HG03442 (cell line): ENCODE measurements at regions not wholly inside any gene's neighbourhood (a gene's known extent, or its start where the extent isn't known, plus 50 kb on each side); places are given as distances from the start of the nearest gene placed in this dataset.

Source experiments
- ATAC-seq: cut with Tn5 transposase; IDR thresholded peaks from one replicate; pipeline ENCODE4 v1.9.1; 2021; ENCODE audit warnings: mild to moderate bottlenecking, moderate library complexity; ENCODE audit not compliant: unreplicated experiment

DNA sequence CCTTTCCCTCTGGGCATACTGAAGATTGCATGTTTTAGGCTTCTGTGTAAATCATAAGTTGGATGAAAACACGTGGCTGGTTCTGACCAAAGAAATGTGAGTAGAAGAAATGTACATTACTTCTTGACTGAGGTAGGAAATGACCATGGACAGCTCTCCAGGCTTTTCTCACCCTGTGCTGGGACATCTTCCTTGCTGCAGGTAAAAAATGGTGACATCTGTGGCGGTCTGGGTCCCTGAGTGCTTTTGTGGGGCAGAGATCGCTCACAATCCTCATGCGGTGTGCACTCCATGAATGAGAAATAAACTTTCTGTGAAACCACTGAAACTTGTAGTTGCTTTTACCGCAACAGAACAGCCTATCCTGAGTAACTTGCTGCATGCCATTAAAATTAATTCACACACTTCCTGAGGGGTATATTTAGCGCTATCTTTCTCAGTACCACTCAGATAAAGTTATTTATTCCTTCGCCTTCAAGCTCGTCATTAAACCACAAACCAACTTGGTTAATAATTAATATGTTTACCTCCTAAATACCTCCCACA lies 730.4 kb downstream of the EFNA5 start:
- no peak for ATAC-seq

GRCh38 chr5:106923409-106923808 lies 747.3 kb downstream of the EFNA5 start:
- no peak for ATAC-seq

DNA sequence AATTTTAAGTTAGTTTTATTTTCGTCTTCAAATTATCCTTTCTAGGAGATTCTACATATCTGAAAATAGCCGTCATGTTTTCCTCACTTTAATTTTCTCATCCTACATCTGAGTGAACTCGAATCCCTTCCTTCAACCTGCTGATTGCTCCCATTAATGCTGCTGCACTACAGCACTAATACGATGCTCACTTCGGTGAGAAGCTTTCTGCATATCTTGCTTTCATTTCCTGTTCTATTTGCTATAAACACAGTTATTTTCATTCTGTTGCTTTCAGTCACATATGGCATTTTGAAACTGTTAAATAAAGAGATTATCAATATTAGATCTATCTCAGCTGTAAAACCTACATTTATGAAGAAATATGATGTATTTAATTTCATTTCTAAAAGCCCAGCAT lies 749.2 kb downstream of the EFNA5 start:
- ATAC-seq = no peak

DNA sequence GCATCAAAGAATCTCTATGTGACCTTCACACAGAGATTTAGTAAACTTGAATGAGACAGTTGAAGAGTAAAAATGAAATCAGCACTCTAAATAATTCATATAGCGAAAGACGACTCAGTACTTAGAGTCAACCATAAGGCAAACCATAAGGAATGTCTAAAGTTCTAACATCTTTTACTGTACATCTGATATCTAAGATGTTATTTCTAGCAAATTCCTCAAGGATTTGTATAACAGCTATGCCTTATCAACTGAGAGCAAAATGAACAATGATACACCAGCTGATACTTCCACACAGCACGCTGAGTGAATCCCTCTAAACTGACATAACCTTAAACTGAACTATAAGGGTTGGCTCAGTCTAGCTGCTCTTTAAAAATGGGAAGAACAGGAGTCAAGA lies 760.3 kb downstream of the EFNA5 start:
- ATAC-seq = no peak

GRCh38 chr5:106909716-106910115 lies 761.0 kb downstream of the EFNA5 start:
- ATAC-seq = no peak

DNA sequence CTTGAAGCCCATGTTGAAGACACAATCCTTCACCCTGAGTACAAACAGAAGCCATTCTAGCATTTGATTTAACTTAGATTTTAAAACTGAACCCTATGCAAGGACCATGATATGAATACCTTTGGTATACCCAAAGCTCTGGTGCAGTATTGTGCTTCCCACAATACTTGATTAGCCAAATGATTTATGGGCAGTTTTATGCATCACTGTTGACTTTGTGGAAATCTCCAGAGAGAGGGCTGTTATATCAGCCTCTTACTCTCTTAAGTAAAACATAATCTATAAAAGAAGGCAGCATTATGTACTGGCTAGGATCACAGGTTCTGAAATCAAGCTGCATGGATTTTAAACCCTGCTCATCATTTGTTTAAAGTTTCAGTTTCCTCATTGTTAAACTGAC lies 762.8 kb downstream of the EFNA5 start:
- no peak for ATAC-seq

DNA sequence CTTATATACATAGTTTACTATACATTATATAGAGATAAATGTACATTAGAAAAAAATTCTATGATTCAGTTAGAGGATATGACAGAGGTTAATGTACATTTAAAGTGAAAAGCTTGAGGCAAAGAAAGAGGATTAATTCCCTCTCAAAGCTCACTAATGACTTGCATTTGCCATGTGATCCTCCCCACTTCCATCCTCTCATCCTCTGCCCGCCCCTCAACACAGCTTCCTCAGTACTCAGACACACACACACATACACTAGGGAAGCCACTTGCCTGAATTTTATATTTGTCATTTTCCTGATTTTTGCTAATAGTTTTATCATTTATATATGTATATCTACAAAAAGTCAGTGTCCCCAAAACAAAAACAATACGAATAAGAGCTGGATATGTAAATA lies 764.5 kb downstream of the EFNA5 start:
- ATAC-seq = no peak

GRCh38 chr5:106894964-106895363 lies 775.8 kb downstream of the EFNA5 start:
- no peak for ATAC-seq

DNA sequence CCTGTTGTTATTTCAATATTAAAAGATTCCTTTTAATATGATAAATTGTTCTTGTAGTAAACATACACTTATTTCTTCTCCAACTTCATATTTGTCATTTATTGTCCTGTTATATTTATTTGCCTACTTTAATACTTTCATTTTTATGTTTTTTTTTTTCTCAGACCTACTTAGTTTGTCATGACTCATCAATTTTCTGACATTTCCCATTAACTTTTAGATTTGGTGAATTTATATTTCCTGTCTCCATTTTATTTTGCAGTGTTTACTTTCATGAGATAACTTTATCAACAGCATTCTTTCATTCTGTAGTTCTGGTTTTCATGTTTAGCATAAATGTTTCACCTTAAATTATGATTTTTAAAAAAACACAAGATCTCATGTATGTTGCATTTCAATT lies 788.7 kb downstream of the EFNA5 start:
- no peak for ATAC-seq

- no peak for ATAC-seq
These were observed 790.1 kb downstream of the EFNA5 start for GRCh38 chr5:106880656-106881055.

DNA sequence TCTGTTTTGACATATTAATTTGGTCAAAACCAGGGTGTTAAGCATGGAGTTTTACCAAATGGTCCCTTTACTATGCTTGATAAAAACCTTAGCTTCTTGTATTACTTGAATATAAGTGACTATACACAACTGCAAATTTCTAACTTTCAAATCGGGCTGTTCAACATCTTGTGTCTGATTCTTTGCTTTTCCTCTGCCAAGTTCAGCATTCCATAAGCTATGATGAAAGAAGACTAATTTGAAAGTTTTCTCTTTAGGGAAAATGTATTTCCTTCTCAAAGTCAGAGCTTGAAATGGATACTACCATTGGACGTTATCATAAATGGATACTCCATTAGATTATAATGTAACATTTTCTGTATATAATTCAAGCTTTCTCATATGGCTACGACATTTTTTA lies 792.9 kb downstream of the EFNA5 start:
- no peak for ATAC-seq

DNA sequence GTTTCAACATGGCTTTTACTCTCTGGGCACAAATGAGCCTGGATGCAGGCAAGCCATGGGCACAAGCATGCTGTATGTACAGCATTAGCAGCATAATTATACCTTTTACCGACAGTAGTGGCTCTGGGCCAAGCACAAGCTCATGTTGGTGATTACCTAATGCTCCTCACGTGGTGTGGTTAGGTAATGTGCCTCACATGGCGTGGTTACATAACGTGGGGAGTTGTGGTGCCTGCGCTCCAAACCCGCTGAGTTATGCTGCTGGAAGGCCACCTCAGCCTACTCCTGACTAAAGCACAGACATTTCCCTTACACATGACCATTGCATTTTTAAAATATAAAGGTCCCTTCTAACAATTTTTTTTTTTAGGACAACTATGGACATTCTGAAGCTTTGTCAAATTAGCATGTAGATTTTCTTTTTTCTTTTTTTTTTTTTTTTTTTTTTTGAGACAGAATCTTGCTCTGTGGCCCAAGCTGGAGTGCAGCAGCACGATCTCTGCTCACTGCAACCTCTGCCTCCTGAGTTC lies 794.0 kb downstream of the EFNA5 start:
- no peak for ATAC-seq

DNA sequence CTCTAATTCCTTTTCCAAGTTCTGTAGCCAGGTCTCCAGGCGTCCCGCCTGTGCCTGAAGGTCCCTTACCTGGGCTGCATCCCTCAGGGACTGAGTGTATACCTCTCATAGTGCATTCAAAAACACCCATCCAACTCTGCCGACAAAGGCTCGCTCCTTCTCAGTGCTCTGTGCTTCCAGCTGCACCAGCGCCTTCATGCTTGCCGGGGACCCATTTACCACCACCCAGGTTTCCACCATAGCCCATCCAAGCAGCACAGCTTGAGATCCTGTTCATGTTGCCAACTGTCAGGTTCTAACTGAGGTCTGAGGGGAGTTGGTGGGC lies 794.5 kb downstream of the EFNA5 start:
- ATAC-seq = no peak

- ATAC-seq = no peak
These were observed 795.0 kb downstream of the EFNA5 start for GRCh38 chr5:106875591-106876297.

- ATAC-seq = no peak
These were observed 795.8 kb downstream of the EFNA5 start for GRCh38 chr5:106874974-106875373.

DNA sequence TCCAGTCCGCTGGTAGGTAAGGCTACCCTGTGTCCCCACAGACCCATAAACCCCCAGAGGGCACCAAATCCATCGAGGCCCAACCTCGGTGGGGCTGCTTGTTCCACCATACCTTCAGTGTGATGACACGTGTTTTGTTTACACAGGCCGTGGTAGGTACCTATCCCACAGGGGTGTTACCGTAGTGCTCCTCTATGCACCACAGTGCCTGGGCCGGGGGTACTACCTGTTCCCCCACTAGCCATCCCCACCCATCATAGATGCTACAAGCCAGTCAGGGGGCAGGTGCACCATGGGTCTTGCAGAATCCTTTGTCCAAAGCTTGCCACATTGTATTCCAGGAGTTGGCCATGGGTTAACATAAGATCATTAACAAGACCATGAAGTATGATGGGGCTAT lies 796.2 kb downstream of the EFNA5 start:
- no peak for ATAC-seq

DNA sequence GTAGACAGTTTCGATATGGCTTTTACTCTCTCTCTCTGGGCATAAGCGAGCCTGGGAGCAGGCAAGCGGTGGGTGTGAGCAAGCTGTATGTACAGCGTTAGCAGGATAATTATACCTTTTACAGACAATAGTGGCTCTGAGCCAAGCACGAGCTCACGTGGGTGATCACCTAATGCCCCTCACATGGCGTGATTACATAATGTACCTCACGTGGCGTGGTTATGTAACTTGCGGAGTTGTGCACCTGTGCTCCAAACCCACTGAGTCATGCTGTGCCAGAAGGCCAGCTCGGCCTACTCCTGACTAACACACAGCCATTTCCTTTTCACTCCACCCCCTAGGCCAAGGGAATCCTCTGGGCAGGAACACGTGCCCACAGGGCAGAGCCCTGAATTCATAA lies 797.2 kb downstream of the EFNA5 start:
- no peak for ATAC-seq

DNA sequence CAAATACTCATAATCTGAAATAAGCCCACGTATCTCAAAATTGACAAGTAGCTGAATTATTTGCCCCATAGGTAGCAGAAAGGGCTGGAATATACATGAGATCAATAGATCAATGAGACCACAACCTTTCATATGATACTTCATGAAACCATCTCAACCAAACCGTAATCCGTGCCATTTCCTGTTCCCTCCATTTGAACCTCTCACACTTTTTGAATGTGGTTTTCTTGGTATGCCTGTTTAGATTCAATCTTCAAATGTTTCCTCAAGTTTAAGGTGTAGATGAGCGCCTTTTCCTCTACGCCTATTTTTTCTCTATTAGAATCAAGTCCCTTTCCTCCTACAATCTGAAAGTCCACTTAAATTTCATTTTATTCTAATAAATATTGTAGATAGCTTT lies 805.5 kb downstream of the EFNA5 start:
- no peak for ATAC-seq

GRCh38 chr5:106862450-106863193 lies 808.1 kb downstream of the EFNA5 start:
- no peak for ATAC-seq

DNA sequence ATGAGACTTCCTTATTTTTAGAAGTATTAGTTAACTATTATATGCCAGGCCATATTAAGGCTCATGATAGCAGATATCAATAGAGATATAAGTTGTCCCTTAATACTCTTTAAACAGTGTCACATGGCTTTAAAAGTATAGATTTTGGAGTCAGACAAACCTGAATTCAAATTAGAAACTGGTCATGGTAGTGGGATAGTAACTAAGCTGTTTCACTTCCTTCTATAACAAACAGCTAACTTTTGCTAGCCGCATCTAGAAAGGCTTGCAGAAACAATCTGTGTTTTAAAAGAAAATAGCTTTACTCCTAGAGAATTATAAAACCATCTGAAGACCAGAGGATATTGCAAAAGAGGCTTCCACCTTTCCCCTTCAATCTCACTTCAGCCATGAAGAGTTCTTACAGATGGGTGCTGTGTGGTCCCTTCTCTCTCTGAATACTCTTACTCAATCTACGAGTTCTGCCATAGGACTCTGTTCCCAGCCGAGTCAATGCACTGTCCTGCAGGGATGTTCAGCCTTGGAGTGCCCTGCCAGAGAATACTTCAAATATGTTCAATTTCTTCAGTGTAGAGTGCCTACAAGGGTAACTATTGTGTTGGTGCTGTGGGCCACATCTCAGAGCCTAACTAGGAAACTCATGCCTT lies 810.2 kb downstream of the EFNA5 start:
- ATAC-seq = peak; percentile 48

DNA sequence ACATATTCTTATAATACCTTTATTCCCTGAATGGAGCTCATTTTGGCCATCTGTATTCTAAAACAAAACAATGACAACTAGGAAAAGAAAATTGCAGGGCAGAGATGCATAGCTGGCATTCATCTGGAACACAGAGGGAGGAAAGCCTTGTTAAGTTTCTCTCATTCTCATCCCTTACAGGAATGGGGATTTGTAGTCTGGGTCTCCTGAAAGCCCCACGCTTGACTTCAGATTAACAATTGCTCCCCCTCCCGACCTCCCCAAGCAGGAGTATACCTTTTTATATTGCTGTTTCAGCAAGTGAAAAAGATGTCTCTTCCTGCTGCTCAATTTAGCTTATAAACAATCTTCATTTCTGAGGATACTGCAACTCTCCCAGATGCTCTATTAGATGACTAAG lies 812.1 kb downstream of the EFNA5 start:
- no peak for ATAC-seq

GRCh38 chr5:106854922-106855321 lies 815.8 kb downstream of the EFNA5 start:
- ATAC-seq = no peak
